Thoracic aorta (tissue), 2 donors: ENCODE measurements at regions not wholly inside any gene's neighbourhood (a gene's known extent, or its start where the extent isn't known, plus 50 kb on each side); places are given as distances from the start of the nearest gene placed in this dataset.
A peak's percentile ranks its signal among the peaks of the same experiment; 100 is the strongest.
"Not testable (repeated sequence)": the region's sequence is repeated elsewhere in the genome, so short reads cannot be mapped to it uniquely, and the experiment has no call there.

ENCODE experiments used
- ATAC-seq: fragments of 150-250 bp; one replicate; pipeline ENCODE4 v1.8.0; 2017; ENCODE audit warnings: low read depth; ENCODE audit not compliant: insufficient number of reproducible peaks, low FRiP score
- DNase-seq: peaks from one replicate; pipeline ENCODE4 v3.0.0-alpha.2; 2020; ENCODE audit warnings: low spot score
- H3K27ac ChIP-seq, 2 donors: fragments of 200-600 bp; sonication (generic); 1 replicate in 1 of 2; 2 replicates in 1 of 2; pipeline ENCODE4 v1.5.1; 2016; ENCODE audit warnings: mild to moderate bottlenecking in 2 of 2, moderate library complexity in 2 of 2
- H3K27me3 ChIP-seq: fragments of 200-600 bp; sonication (generic); replicated peaks from 2 replicates; pipeline ENCODE4 v1.6.0; 2016; ENCODE audit warnings: mild to moderate bottlenecking; ENCODE audit not compliant: insufficient read depth
- H3K36me3 ChIP-seq: fragments of 200-600 bp; sonication (generic); one replicate; pipeline ENCODE4 v1.5.1; 2016
- H3K4me1 ChIP-seq, 2 donors: fragments of 200-600 bp; sonication (generic); 1 replicate in 1 of 2; 2 replicates in 1 of 2; pipeline versions ENCODE4 v1.5.1 to v1.6.0; 2016; ENCODE audit warnings: low read depth in 2 of 2, mild to moderate bottlenecking in 1 of 2; ENCODE audit not compliant: control insufficient read depth in 1 of 2
- H3K4me3 ChIP-seq: fragments of 200-600 bp; sonication (generic); 2 replicates; pipeline ENCODE4 v1.5.1; 2016; ENCODE audit warnings: mild to moderate bottlenecking
- H3K9me3 ChIP-seq: fragments of 200-600 bp; sonication (generic); 2 replicates; pipeline ENCODE4 v1.5.1; 2016
- TF ChIP-seq, protein P1 (sequence below): fragments of 200-600 bp; sonication (generic); IDR thresholded peaks from one replicate; pipeline ENCODE4 v1.5.1; 2019; ENCODE audit warnings: antibody characterized with exemption

DNA sequence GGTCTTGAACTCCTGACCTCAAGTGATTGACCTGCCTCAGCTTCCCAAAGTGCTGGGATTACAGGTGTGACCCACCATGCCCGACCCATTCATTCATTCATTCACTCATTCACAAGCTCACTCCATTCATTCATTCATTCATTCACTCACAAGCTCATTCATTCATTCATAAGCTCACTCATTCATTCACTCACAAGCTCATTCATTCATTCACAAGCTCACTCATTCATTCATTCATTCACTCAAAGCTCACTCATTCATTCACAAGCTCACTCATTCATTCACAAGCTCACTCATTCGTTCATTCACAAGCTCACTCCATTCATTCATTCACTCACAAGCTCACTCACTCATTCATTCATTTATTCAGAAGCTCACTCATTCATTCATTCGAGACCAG, 198.6 kb downstream of the SHOX start:
- DNase-seq (no peak), ATAC-seq (no peak)
- Histone ChIP-seq H3K9me3 (no peaks in the 10 kb centered on the region), H3K4me1 (no peaks in the 10 kb centered on the region), H3K27ac (peak overlapping the region in 1 of 2 donors; percentile 77), H3K36me3 (no peaks in the 10 kb centered on the region), H3K27me3 (no peaks in the 10 kb centered on the region), H3K4me3 (no peak overlapping the region)
- TF ChIP-seq, protein P1, sequence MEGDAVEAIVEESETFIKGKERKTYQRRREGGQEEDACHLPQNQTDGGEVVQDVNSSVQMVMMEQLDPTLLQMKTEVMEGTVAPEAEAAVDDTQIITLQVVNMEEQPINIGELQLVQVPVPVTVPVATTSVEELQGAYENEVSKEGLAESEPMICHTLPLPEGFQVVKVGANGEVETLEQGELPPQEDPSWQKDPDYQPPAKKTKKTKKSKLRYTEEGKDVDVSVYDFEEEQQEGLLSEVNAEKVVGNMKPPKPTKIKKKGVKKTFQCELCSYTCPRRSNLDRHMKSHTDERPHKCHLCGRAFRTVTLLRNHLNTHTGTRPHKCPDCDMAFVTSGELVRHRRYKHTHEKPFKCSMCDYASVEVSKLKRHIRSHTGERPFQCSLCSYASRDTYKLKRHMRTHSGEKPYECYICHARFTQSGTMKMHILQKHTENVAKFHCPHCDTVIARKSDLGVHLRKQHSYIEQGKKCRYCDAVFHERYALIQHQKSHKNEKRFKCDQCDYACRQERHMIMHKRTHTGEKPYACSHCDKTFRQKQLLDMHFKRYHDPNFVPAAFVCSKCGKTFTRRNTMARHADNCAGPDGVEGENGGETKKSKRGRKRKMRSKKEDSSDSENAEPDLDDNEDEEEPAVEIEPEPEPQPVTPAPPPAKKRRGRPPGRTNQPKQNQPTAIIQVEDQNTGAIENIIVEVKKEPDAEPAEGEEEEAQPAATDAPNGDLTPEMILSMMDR = no peak

DNA sequence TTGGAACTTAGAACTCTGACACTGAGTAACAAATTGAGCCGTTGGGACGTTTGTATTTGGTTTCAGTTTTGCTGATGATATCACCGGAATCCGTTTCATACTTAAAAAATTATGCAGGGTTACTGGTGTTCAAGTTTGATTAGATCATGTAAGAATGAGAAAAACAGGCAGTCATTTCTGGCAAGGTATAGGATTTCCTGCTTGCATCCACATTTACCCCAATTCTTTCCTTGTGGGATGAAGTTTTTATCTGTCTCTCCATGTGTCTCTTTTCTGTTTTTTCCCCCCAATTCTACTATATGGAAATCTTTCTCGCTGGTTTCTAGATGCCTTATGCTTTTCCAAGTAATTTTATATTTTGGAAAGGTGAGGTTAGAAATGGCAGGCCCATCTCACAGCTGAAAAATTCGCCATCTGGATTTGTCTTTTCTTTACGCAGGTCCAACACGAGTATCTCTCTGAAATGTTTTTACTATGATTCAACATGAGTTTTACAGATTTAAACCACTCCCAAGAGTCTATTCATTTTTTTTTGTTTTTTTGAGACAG, 197.9 kb downstream of the SHOX start:
- H3K36me3 ChIP-seq = no peaks in the 10 kb centered on the region
- ATAC-seq = no peak
- TF ChIP-seq, protein P1 = no peak

DNA sequence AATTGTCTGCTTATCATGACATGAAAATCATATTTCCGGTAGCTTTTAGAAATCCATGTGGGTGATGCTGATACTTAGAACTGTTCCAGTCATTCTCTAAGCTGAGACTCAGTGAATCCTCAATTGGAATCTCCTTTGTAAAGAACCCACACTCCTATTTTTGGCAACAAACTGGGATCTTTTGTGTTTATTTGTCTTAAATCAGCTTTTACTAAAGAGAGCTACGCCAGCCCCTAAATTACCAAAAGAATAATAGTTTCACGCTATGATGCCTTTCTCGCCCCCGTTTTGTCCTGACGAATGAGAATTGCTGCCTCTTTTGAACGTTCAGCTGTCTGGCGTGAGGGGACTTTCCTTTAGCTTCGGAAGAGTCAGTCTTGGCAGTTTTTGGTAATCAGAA, 195.9 kb downstream of the SHOX start:
- DNase-seq (no peak), ATAC-seq (no peak)
- TF ChIP-seq, protein P1 = no peak
- H3K4me1 ChIP-seq = peaks cover 0 to 9% of the 10 kb centered on the region in 2 donors
- H3K27ac ChIP-seq = peak overlapping the region; percentile 14 to 68
- peak overlapping the region; percentile 19 for H3K4me3 ChIP-seq
- H3K27me3 ChIP-seq = no peaks in the 10 kb centered on the region
- H3K36me3 ChIP-seq = no peaks in the 10 kb centered on the region
- H3K9me3 ChIP-seq = no peaks in the 10 kb centered on the region

More for the DNA sequence above, 197.9 kb downstream of the SHOX start:
- Histone ChIP-seq H3K4me3 (peak overlapping the region; percentile 64), H3K4me1 (no peaks in the 10 kb centered on the region), H3K27me3 (no peaks in the 10 kb centered on the region), H3K9me3 (no peaks in the 10 kb centered on the region), H3K27ac (peak overlapping the region; percentile 15 to 77)
- DNase-seq = no peak

DNA sequence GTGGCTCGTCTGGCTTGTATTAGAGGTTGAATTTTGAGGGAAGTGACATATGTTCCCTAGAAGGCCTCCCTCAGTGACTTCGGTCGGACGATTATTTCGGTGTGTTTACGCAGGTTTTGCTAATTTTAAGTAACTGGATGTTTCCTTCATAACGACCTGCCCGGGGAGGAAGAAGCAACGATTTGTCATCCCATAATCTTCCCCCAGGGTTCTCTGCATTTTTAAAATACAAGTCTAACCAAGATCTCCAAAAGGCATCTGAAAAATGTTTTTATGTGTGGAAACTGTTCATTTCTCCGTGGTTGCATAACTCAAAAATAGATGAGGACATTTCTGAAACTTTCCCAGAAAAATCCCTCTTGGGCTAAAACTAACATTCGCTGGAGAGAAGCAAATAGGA, 195.4 kb downstream of the SHOX start:
- TF ChIP-seq, protein P1 = no peak
- Histone ChIP-seq H3K9me3 (no peaks in the 10 kb centered on the region), H3K36me3 (no peaks in the 10 kb centered on the region), H3K4me1 (peaks cover 0 to 9% of the 10 kb centered on the region in 2 donors), H3K4me3 (peak overlapping the region; percentile 19), H3K27me3 (no peaks in the 10 kb centered on the region), H3K27ac (peak overlapping the region; percentile 14 to 68)
- ATAC-seq (peak; percentile 44), DNase-seq (no peak)

DNA sequence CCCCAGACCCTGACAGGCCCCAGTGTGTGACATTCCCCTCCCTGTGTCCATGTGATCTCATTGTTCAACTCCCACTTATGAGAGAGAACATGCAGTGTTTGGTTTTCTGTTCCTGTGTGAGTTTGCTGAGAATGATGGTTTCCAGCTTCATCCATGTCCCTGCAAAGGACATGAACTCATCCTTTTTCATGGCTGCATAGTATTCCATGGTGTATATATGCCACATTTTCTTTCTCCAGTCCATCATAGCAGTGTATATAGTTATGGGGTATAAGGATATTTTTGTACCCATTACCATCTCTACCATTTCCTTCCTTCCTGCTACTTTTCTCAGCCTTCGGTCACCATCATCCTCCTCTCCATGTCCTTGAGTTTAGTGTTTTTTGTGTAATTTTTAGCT, 192.5 kb downstream of the SHOX start:
- H3K36me3 ChIP-seq, ATAC-seq, H3K27me3 ChIP-seq, H3K4me3 ChIP-seq, H3K27ac ChIP-seq, H3K4me1 ChIP-seq, DNase-seq, H3K9me3 ChIP-seq: not testable (repeated sequence)
